ENCODE measurements at regions not wholly inside any gene's neighbourhood (a gene's known extent, or its start where the extent isn't known, plus 50 kb on each side); places are given as distances from the start of the nearest gene placed in this dataset.

DNA sequence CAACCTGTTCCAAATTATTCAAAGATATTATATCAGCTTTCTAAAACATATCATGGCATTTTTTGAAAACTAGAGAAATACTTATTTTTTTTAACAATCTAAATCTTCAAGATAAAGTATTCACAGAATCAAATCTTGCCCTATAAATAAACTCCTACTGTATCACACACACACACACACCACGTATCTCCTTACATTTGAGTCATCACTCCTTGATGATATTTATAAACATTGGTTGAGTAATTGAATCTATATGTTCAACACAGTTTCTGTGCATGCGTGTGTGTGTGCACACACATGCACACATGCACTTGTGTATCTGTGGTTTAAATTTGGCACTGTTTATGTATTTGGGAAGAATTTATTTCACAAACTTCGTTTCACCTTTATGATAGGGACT, 1716.4 kb downstream of the EFNA5 start:
- DNase-seq (ENCODE audit: low read depth), result no peak

DNA sequence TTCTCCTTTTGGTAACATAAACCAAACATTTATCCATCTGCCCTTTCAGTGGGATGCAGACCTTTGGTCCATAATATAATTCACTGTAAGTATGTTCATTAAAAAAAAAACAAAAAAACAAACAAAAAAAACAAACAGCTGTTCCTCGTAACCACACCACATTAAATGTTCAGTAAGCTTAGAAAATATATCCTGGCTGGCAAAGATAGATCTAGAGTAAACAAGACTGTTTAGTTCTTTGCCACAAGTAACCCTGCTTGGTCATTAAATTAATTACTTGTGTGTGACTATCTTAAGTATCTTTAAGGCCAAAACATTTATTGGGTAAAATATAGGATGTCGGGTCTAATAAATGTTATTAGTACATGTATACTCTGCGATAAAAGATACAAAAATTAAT, 1717.1 kb downstream of the EFNA5 start:
- no peak for DNase-seq (ENCODE audit: low read depth)
- no peak overlapping the region for H3K4me3 ChIP-seq (ENCODE audit: low read depth, low read length)
- TF ChIP-seq, protein P1, sequence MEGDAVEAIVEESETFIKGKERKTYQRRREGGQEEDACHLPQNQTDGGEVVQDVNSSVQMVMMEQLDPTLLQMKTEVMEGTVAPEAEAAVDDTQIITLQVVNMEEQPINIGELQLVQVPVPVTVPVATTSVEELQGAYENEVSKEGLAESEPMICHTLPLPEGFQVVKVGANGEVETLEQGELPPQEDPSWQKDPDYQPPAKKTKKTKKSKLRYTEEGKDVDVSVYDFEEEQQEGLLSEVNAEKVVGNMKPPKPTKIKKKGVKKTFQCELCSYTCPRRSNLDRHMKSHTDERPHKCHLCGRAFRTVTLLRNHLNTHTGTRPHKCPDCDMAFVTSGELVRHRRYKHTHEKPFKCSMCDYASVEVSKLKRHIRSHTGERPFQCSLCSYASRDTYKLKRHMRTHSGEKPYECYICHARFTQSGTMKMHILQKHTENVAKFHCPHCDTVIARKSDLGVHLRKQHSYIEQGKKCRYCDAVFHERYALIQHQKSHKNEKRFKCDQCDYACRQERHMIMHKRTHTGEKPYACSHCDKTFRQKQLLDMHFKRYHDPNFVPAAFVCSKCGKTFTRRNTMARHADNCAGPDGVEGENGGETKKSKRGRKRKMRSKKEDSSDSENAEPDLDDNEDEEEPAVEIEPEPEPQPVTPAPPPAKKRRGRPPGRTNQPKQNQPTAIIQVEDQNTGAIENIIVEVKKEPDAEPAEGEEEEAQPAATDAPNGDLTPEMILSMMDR (IDR thresholded peaks at IDR 0.05; ENCODE audit: low read depth, low read length, missing control alignments), result no peak

More for the DNA sequence above, 1716.4 kb downstream of the EFNA5 start:
- no peak overlapping the region for H3K4me3 ChIP-seq (ENCODE audit: low read depth, low read length)
- TF ChIP-seq, protein P1 (IDR thresholded peaks at IDR 0.05; ENCODE audit: low read depth, low read length, missing control alignments), result no peak

DNA sequence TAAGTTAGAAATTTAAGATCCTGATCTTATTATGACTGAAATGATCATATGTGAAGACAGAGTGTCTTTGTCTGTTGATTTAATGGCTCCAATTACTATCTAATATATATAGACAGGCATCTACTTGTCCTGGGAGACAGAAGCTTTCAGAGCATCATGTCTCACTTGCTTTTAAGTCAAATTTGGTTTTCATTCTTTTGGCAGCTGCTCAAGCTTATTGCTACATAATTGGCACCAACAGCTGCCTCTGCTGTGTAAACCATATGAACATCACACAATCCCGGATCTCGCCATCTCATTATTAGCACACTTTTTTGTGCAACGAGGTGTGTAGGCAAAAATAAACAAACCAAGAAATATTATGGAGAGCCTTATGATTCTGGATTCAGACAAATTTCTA, 1717.9 kb downstream of the EFNA5 start:
- TF ChIP-seq, protein P1 (IDR thresholded peaks at IDR 0.05; ENCODE audit: low read depth, low read length, missing control alignments), result no peak
- H3K4me3 ChIP-seq (ENCODE audit: low read depth, low read length), result no peak overlapping the region
- no peak for DNase-seq (ENCODE audit: low read depth)

- H3K4me3 ChIP-seq (ENCODE audit: low read depth, low read length), result no peak overlapping the region
- DNase-seq (ENCODE audit: low read depth), result no peak
- TF ChIP-seq, protein P1 (IDR thresholded peaks at IDR 0.05; ENCODE audit: low read depth, low read length, missing control alignments), result no peak
Observed at GRCh38 chr5:105947461-105947860, 1723.3 kb downstream of the EFNA5 start.

DNA sequence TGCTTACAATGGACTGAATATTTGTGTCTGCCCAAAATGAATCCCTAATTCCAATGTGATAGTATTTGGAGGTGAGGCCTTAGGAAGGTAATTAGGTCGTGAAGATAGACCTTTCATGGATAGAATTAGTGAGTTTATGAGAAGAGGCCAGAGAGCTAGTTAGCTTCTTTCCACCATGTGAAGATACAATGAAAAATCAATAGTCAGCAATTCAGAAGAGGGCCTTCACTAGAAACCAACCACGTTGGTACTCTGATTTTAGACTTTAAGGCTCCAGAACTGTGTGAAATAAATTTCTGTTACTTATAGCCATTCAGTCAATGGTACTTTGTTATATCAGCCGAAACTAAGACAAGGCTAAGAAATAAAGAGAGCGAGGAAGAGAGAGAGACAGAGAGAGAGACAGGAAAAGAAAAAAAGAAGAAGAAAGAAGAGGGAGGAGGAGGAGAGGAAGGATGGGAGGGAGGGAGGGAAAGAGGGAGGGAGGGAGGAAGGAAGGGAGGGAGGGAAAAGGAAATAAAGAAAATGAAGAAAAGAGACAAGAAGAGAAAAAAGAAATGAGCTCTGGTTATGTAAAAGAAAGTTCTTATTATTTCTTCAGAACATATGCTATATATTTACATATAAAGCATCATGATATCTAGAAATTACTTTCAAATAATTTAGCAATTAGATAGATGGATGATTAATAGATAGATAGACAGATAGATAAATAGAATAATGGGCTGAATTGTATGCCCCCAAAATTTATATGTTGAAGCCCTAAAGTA, 1725.3 kb downstream of the EFNA5 start:
- TF ChIP-seq, protein P1 (IDR thresholded peaks at IDR 0.05; ENCODE audit: low read depth, low read length, missing control alignments), result no peak
- no peak overlapping the region for H3K4me3 ChIP-seq (ENCODE audit: low read depth, low read length)
- DNase-seq (ENCODE audit: low read depth), result no peak

- TF ChIP-seq, protein P1 (IDR thresholded peaks at IDR 0.05; ENCODE audit: low read depth, low read length, missing control alignments), result no peak
- H3K4me3 ChIP-seq (ENCODE audit: low read depth, low read length), result no peak overlapping the region
- no peak for DNase-seq (ENCODE audit: low read depth)
Observed at GRCh38 chr5:105940181-105940580, 1730.6 kb downstream of the EFNA5 start.

DNA sequence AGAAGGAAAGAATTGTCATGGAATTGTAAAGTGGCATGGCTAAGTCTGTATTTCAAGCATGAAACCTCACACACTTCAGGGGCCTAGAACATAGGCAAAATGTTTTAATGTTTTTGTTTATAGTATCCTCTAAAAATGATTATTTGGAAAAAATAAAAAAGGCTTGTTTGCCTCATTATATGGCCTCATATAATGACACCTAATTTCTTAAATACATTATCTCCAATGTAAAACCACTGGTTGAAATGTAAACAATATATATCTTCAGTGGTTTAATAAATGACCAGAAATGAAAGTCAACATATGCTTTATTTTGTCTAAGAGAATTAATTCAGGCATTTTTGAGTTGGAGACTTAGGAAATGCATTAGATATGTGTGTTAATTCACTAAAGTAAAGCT, 1736.6 kb downstream of the EFNA5 start:
- TF ChIP-seq, protein P1 (IDR thresholded peaks at IDR 0.05; ENCODE audit: low read depth, low read length, missing control alignments), result no peak
- H3K4me3 ChIP-seq (ENCODE audit: low read depth, low read length), result no peak overlapping the region
- DNase-seq (ENCODE audit: low read depth), result no peak

Measured in GM12864 (cell line).